ENCODE measurements at regions not wholly inside any gene's neighbourhood (a gene's known extent, or its start where the extent isn't known, plus 50 kb on each side); places are given as distances from the start of the nearest gene placed in this dataset.
"Not testable (repeated sequence)": the region's sequence is repeated elsewhere in the genome, so short reads cannot be mapped to it uniquely, and the experiment has no call there.

DNA sequence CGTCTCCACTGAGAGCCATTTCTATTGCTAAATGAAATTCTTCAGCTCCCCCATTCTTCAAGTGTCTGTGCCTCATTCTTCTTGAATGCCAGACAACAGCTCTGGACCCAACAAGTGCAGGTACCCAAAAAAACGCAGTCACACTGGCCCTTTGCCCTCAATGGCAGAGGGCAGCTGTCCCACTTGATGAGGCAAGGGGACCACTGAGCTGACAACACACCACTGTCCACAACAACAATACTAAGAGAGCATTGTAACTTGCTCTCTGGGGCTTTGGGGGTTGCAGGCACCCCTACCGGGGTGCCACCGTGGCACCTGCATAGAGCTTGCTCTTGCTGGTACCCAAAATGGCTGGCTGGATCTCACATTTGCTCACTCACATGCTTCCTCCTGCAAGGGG is 827.0 kb upstream of the DDX18 start:
- Histone ChIP-seq H3K9me3 (ENCODE audit: control insufficient read depth in 2 of 2, insufficient read depth in 1 of 2, low read length in 1 of 2) (no peaks in the 10 kb centered on the region), H3K4me1 (ENCODE audit: control insufficient read depth in 2 of 2, insufficient read depth in 2 of 2, low read length in 2 of 2) (no peaks in the 10 kb centered on the region), H3K4me3 (ENCODE audit: low read length in 2 of 2) (no peak overlapping the region), H3K36me3 (ENCODE audit: control insufficient read depth in 2 of 2, insufficient read depth in 2 of 2, low read length in 1 of 2) (no peaks in the 10 kb centered on the region), H3K27me3 (ENCODE audit: control insufficient read depth in 2 of 2, insufficient read depth in 1 of 2, low read length in 1 of 2) (no peaks in the 10 kb centered on the region), H3K27ac (ENCODE audit: low read depth in 1 of 2, low read length in 1 of 2) (no peak overlapping the region)
- 90% methylated on average over 4 of the region's 4 CpGs for WGBS
- no peak for DNase-seq (ENCODE audit: low read depth in 6 of 9, low spot score in 9 of 9)

DNA sequence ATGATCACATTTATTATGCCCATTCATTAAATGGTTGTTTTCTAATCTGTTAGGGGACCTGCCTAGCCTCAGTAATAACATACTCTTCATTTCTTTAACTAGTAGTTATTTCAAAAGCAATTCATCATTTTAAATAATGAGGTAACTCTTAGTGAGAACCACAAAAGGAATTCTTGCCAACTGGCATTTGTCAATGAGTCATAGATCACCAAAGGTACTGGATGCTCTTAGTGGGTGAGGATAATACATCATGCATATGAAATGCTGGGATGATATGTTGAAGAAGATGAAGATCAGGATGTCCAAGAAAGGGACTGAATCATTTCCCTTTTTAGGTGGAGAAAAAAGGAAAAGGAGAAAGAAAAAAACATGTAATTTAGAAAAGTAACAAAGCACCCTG is 826.2 kb upstream of the DDX18 start:
- H3K36me3 ChIP-seq (ENCODE audit: control insufficient read depth in 2 of 2, insufficient read depth in 2 of 2, low read length in 1 of 2), result no peaks in the 10 kb centered on the region
- no peaks in the 10 kb centered on the region for H3K4me1 ChIP-seq (ENCODE audit: control insufficient read depth in 2 of 2, insufficient read depth in 2 of 2, low read length in 2 of 2)
- DNase-seq (ENCODE audit: low read depth in 6 of 9, low spot score in 9 of 9), result no peak
- no peaks in the 10 kb centered on the region for H3K27me3 ChIP-seq (ENCODE audit: control insufficient read depth in 2 of 2, insufficient read depth in 1 of 2, low read length in 1 of 2)
- H3K9me3 ChIP-seq (ENCODE audit: control insufficient read depth in 2 of 2, insufficient read depth in 1 of 2, low read length in 1 of 2), result no peaks in the 10 kb centered on the region
- no peak overlapping the region for H3K4me3 ChIP-seq (ENCODE audit: low read length in 2 of 2)
- no peak overlapping the region for H3K27ac ChIP-seq (ENCODE audit: low read depth in 1 of 2, low read length in 1 of 2)

DNA sequence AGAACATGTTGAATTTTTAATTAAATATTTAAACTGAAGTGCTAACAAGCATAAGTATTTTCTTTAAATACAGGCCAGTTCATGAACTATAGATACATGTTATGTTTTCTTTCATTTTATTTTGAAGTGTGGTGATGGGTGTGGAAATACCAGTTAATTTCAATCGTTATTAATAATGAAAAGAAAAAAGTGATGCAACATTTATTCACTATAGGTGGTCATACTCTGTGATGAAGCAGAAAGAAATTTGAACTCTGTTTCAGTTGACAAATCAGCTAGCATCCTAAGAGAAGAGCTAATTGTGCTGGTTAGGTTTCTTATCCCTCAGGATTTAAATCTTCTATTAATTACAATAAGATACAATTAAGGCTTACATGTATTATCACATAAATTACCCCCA is 795.1 kb upstream of the DDX18 start:
- H3K4me3 ChIP-seq (ENCODE audit: low read length in 2 of 2), result no peak overlapping the region
- no peak for DNase-seq (ENCODE audit: low read depth in 6 of 9, low spot score in 9 of 9)
- no peak overlapping the region for H3K27ac ChIP-seq (ENCODE audit: low read depth in 1 of 2, low read length in 1 of 2)
- no peaks in the 10 kb centered on the region for H3K36me3 ChIP-seq (ENCODE audit: control insufficient read depth in 2 of 2, insufficient read depth in 2 of 2, low read length in 1 of 2)
- H3K9me3 ChIP-seq (ENCODE audit: control insufficient read depth in 2 of 2, insufficient read depth in 1 of 2, low read length in 1 of 2), result no peaks in the 10 kb centered on the region
- no peaks in the 10 kb centered on the region for H3K27me3 ChIP-seq (ENCODE audit: control insufficient read depth in 2 of 2, insufficient read depth in 1 of 2, low read length in 1 of 2)
- no peaks in the 10 kb centered on the region for H3K4me1 ChIP-seq (ENCODE audit: control insufficient read depth in 2 of 2, insufficient read depth in 2 of 2, low read length in 2 of 2)
- WGBS, result 83% methylated on average over 1 of the region's 1 CpG

DNA sequence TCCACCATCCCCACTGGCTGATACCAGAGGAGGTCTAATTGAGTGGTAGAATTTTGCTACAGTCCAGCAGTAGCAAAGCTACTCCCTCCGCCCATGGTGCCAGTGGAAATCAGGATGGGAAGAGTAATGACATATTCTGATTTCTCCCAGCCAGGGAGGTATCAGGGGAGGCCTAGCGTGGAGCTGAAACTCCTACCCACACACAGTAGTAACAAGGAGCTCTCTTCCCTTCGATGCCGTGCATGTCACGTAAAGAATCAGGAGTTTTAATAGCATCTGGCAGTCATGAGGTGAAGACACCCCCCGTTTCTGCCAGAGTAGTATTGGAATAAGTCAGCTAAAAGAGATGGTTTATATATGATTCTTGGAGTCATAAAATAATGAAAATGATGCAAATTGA is 786.8 kb upstream of the DDX18 start:
- Histone ChIP-seq H3K4me1 (ENCODE audit: control insufficient read depth in 2 of 2, insufficient read depth in 2 of 2, low read length in 2 of 2) (no peaks in the 10 kb centered on the region), H3K9me3 (ENCODE audit: control insufficient read depth in 2 of 2, insufficient read depth in 1 of 2, low read length in 1 of 2) (peaks cover 0 to 24% of the 10 kb centered on the region in 2 donors), H3K4me3 (ENCODE audit: low read length in 2 of 2) (no peak overlapping the region), H3K36me3 (ENCODE audit: control insufficient read depth in 2 of 2, insufficient read depth in 2 of 2, low read length in 1 of 2) (no peaks in the 10 kb centered on the region), H3K27ac (ENCODE audit: low read depth in 1 of 2, low read length in 1 of 2) (no peak overlapping the region), H3K27me3 (ENCODE audit: control insufficient read depth in 2 of 2, insufficient read depth in 1 of 2, low read length in 1 of 2) (no peaks in the 10 kb centered on the region)
- WGBS, result 90% methylated on average over 6 of the region's 6 CpGs
- no peak for DNase-seq (ENCODE audit: low read depth in 6 of 9, low spot score in 9 of 9)

DNA sequence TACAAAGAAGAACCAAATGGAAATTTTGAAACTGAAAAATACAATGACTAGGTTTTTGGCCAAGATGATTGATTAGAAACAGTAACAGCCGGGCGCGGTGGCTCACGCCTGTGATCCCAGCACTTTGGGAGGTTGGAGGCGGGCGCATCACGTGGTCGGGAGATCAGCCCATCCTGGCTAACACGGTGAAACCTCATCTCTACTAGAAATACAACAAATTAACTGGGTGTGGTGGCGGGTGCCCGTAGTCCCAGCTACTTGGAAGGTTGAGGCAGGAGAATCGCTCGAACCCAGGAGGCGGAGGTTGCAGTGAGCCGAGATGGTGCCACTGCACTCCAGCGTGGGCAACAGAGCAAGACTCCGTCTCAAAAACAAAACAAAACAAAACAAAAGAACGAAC is 785.8 kb upstream of the DDX18 start:
- 96% methylated on average over 18 of the region's 18 CpGs for WGBS
- H3K4me1 ChIP-seq (ENCODE audit: control insufficient read depth in 2 of 2, insufficient read depth in 2 of 2, low read length in 2 of 2); DNase-seq (ENCODE audit: low read depth in 6 of 9, low spot score in 9 of 9); H3K27me3 ChIP-seq (ENCODE audit: control insufficient read depth in 2 of 2, insufficient read depth in 1 of 2, low read length in 1 of 2); H3K27ac ChIP-seq (ENCODE audit: low read depth in 1 of 2, low read length in 1 of 2); H3K4me3 ChIP-seq (ENCODE audit: low read length in 2 of 2); H3K36me3 ChIP-seq (ENCODE audit: control insufficient read depth in 2 of 2, insufficient read depth in 2 of 2, low read length in 1 of 2): not testable (repeated sequence)
- peaks cover 0 to 27% of the 10 kb centered on the region in 2 donors for H3K9me3 ChIP-seq (ENCODE audit: control insufficient read depth in 2 of 2, insufficient read depth in 1 of 2, low read length in 1 of 2)

DNA sequence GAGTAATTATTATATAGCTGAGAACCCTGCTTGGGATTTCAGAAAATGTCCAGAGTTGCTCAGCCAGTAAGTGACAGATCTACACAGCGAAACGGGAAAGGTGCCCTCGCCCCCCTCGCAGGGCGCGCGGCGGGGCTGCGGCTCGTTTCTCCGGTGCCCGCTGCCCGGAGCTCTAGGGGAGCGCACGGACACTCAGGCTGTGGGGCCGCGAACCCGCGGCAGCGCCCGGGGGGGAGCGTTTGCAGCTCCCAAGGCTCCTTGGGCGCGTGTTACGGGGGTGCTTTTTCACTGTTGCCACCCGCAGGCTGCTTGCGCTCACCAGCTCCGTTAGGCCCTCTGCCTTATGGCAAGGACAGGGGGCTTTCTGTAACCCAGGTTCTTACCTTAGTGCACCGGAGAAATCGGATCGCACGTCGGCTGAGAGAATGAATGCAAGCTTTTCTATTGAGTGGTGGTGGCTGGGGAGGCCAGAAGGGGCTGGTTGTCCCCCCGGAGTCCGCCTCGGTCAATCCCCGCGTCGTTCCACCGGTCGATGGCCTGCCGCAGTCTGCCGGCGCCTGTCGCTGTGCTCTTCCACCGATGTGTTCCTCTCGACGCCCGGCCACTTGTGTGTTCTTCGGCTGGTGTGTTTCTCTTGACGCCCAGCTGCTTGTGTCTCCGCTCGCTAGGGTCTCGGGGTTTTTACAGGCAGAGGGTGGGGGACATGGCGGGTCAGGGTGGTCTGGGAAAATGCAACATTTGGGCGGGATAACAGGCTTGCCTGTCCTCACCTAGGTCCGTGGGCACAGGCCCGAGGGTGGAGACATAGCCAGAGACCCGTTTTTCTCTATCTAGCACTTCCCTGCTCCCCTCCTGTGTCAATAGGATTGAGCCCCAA is 758.8 kb upstream of the DDX18 start:
- no peaks in the 10 kb centered on the region for H3K4me1 ChIP-seq (ENCODE audit: control insufficient read depth in 2 of 2, insufficient read depth in 2 of 2, low read length in 2 of 2)
- peaks cover 1 to 19% of the 10 kb centered on the region in 2 donors for H3K9me3 ChIP-seq (ENCODE audit: control insufficient read depth in 2 of 2, insufficient read depth in 1 of 2, low read length in 1 of 2)
- DNase-seq (ENCODE audit: low read depth in 6 of 9, low spot score in 9 of 9), result no peak
- no peak overlapping the region for H3K27ac ChIP-seq (ENCODE audit: low read depth in 1 of 2, low read length in 1 of 2)
- WGBS, result 87% methylated on average over 59 of the region's 59 CpGs
- no peaks in the 10 kb centered on the region for H3K27me3 ChIP-seq (ENCODE audit: control insufficient read depth in 2 of 2, insufficient read depth in 1 of 2, low read length in 1 of 2)
- H3K36me3 ChIP-seq (ENCODE audit: control insufficient read depth in 2 of 2, insufficient read depth in 2 of 2, low read length in 1 of 2), result no peaks in the 10 kb centered on the region
- no peak overlapping the region for H3K4me3 ChIP-seq (ENCODE audit: low read length in 2 of 2)

DNA sequence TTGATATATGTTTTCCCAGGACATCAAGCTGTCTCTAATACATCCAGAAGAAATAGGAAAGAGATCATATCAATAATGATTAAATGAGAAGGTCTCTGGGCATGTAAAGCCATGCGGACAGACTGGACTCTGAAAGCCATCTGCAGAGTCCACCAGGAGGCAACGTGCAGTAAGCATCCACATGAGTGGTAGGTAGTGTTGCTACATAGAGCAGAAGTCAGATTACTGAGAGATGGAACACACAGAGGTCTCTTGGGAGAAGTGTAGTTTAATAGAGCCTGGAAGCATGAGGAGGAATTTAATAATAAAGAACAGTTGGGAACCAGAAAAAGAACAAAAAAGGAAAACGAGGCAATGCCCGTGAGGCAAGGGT is 758.1 kb upstream of the DDX18 start:
- Histone ChIP-seq H3K9me3 (ENCODE audit: control insufficient read depth in 2 of 2, insufficient read depth in 1 of 2, low read length in 1 of 2) (peaks cover 1 to 19% of the 10 kb centered on the region in 2 donors), H3K27ac (ENCODE audit: low read depth in 1 of 2, low read length in 1 of 2) (no peak overlapping the region), H3K4me3 (ENCODE audit: low read length in 2 of 2) (no peak overlapping the region), H3K36me3 (ENCODE audit: control insufficient read depth in 2 of 2, insufficient read depth in 2 of 2, low read length in 1 of 2) (no peaks in the 10 kb centered on the region), H3K4me1 (ENCODE audit: control insufficient read depth in 2 of 2, insufficient read depth in 2 of 2, low read length in 2 of 2) (no peaks in the 10 kb centered on the region), H3K27me3 (ENCODE audit: control insufficient read depth in 2 of 2, insufficient read depth in 1 of 2, low read length in 1 of 2) (no peaks in the 10 kb centered on the region)
- 90% methylated on average over 4 of the region's 4 CpGs for WGBS
- no peak for DNase-seq (ENCODE audit: low read depth in 6 of 9, low spot score in 9 of 9)

DNA sequence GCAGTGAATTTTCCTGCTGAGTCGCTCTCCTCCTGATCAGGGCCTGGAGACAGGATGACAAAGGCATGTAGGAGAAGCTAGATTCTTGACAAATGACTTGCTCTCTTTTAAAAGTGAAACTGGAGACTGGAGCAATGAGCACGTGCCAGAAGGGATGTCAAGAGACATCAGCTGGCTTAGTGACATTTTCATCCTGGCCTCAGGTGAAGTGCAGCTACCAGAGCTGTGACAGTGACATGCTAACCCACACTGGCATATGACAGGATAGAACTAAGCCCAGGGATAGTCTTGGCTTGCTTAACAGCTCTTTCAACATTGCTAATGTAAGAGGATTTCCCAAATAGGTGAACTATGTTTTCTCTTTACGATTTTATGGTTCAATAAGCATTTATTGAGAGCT is 757.5 kb upstream of the DDX18 start:
- no peak for DNase-seq (ENCODE audit: low read depth in 6 of 9, low spot score in 9 of 9)
- Histone ChIP-seq H3K27me3 (ENCODE audit: control insufficient read depth in 2 of 2, insufficient read depth in 1 of 2, low read length in 1 of 2) (no peaks in the 10 kb centered on the region), H3K36me3 (ENCODE audit: control insufficient read depth in 2 of 2, insufficient read depth in 2 of 2, low read length in 1 of 2) (no peaks in the 10 kb centered on the region), H3K4me1 (ENCODE audit: control insufficient read depth in 2 of 2, insufficient read depth in 2 of 2, low read length in 2 of 2) (no peaks in the 10 kb centered on the region), H3K9me3 (ENCODE audit: control insufficient read depth in 2 of 2, insufficient read depth in 1 of 2, low read length in 1 of 2) (peaks cover 1 to 19% of the 10 kb centered on the region in 2 donors), H3K4me3 (ENCODE audit: low read length in 2 of 2) (no peak overlapping the region), H3K27ac (ENCODE audit: low read depth in 1 of 2, low read length in 1 of 2) (no peak overlapping the region)
- WGBS, result 74% methylated on average over 3 of the region's 3 CpGs

DNA sequence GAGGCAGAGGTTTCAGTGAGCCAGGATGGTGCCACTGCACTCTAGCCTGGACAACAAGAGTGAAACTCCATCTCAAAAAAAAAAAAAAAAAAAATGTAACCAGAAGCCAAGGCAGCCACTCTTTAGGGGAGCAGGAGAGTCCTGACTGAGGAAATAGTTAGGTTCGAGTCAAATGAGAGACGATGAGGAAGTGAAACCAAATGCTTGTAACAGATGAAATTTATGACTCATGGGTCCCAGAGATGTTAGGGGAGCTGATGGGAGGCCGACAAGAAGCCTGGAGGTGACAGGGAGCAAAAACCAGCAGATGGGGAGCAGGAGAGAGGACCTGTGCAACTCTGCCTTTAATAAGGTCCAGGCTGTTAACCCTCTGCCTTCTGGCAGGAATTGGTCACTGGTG is 756.1 kb upstream of the DDX18 start:
- 12% methylated on average over 3 of the region's 3 CpGs for WGBS

More for the DNA sequence above, 756.1 kb upstream of the DDX18 start:
- H3K36me3 ChIP-seq (ENCODE audit: control insufficient read depth in 2 of 2, insufficient read depth in 2 of 2, low read length in 1 of 2), result no peaks in the 10 kb centered on the region
- no peak for DNase-seq (ENCODE audit: low read depth in 6 of 9, low spot score in 9 of 9)
- H3K4me3 ChIP-seq (ENCODE audit: low read length in 2 of 2), result no peak overlapping the region
- no peaks in the 10 kb centered on the region for H3K4me1 ChIP-seq (ENCODE audit: control insufficient read depth in 2 of 2, insufficient read depth in 2 of 2, low read length in 2 of 2)
- peaks cover 1 to 19% of the 10 kb centered on the region in 2 donors for H3K9me3 ChIP-seq (ENCODE audit: control insufficient read depth in 2 of 2, insufficient read depth in 1 of 2, low read length in 1 of 2)
- H3K27ac ChIP-seq (ENCODE audit: low read depth in 1 of 2, low read length in 1 of 2), result no peak overlapping the region
- H3K27me3 ChIP-seq (ENCODE audit: control insufficient read depth in 2 of 2, insufficient read depth in 1 of 2, low read length in 1 of 2), result no peaks in the 10 kb centered on the region

All from thymus (tissue), 11 donors.